ENCODE measurements at regions not wholly inside any gene's neighbourhood (a gene's known extent, or its start where the extent isn't known, plus 50 kb on each side); places are given as distances from the start of the nearest gene placed in this dataset.
"Not testable (repeated sequence)": the region's sequence is repeated elsewhere in the genome, so short reads cannot be mapped to it uniquely, and the experiment has no call there.

GRCh38 chr15:81922143-81922542 lies 123.7 kb downstream of the MEX3B start:
- no peaks in the 10 kb centered on the region for H3K36me3 ChIP-seq (ENCODE audit: control insufficient read depth, insufficient read depth, low read length)
- no peak overlapping the region for H3K4me3 ChIP-seq (ENCODE audit: low read depth in 2 of 2, low read length in 2 of 2)
- no TSS peak for BruUV-seq (replicated peaks)
- CTCF ChIA-PET: no interaction called here
- DNase-seq (ENCODE audit: low read depth, low spot score): no peak
- peaks cover 10% of the 10 kb centered on the region; the same call in 1 of the 2 replicates for H3K9me3 ChIP-seq (ENCODE audit: control insufficient read depth, insufficient read depth, low read depth, low read length)
- H3K27ac ChIP-seq (ENCODE audit: low read length): no peak overlapping the region
- H3K27me3 ChIP-seq (ENCODE audit: control insufficient read depth, insufficient read depth, low read length): no peaks in the 10 kb centered on the region
- intact Hi-C loops (cut with micrococcal nuclease; ENCODE audit: unreplicated experiment): no loop called here
- in situ Hi-C loops (cut with HindIII; ENCODE audit: low pct_unique_long_range_greater_than_20kb, low sequenced_read_pairs): no loop called here
- no peak for ATAC-seq
- H3K4me1 ChIP-seq (ENCODE audit: control insufficient read depth, insufficient read depth, low read length): no peaks in the 10 kb centered on the region
- TF ChIP-seq POLR2AphosphoS5 (IDR thresholded peaks at IDR 0.05; ENCODE audit: low read depth, low read length): no peak
- TF ChIP-seq REST (IDR thresholded peaks at IDR 0.05; ENCODE audit: insufficient read depth in 1 of 2, low read depth in 2 of 2, low read length in 1 of 2): no peak
- no peak for TF ChIP-seq SIN3A (IDR thresholded peaks at IDR 0.05; ENCODE audit: borderline replicate concordance, insufficient read depth, low read depth, low read length)
- TF ChIP-seq CTCF (IDR thresholded peaks at IDR 0.05): no peak
- POLR2A ChIA-PET: no interaction called here

GRCh38 chr15:81921163-81921562 lies 124.7 kb downstream of the MEX3B start:
- TF ChIP-seq SIN3A (IDR thresholded peaks at IDR 0.05; ENCODE audit: borderline replicate concordance, insufficient read depth, low read depth, low read length) (no peak), REST (IDR thresholded peaks at IDR 0.05; ENCODE audit: insufficient read depth in 1 of 2, low read depth in 2 of 2, low read length in 1 of 2) (no peak), CTCF (IDR thresholded peaks at IDR 0.05) (no peak), POLR2AphosphoS5 (IDR thresholded peaks at IDR 0.05; ENCODE audit: low read depth, low read length) (no peak), TCF7L2 (IDR thresholded peaks at IDR 0.05; ENCODE audit: low read depth, low read length) (no peak)
- H3K4me3 ChIP-seq (ENCODE audit: low read depth in 2 of 2, low read length in 2 of 2): no peak overlapping the region
- in situ Hi-C loops (cut with HindIII; ENCODE audit: low pct_unique_long_range_greater_than_20kb, low sequenced_read_pairs) (no loop called here), intact Hi-C loops (cut with micrococcal nuclease; ENCODE audit: unreplicated experiment) (no loop called here)
- ATAC-seq: no peak
- no peak overlapping the region for H3K27ac ChIP-seq (ENCODE audit: low read length)
- no peaks in the 10 kb centered on the region for H3K4me1 ChIP-seq (ENCODE audit: control insufficient read depth, insufficient read depth, low read length)
- ChIA-PET POLR2A (no interaction called here), CTCF (no interaction called here)
- DNase-seq (ENCODE audit: low read depth, low spot score): no peak
- no peaks in the 10 kb centered on the region for H3K36me3 ChIP-seq (ENCODE audit: control insufficient read depth, insufficient read depth, low read length)
- H3K27me3 ChIP-seq (ENCODE audit: control insufficient read depth, insufficient read depth, low read length): no peaks in the 10 kb centered on the region
- no TSS peak for BruUV-seq (replicated peaks)
- peaks cover 10% of the 10 kb centered on the region; the same call in 1 of the 2 replicates for H3K9me3 ChIP-seq (ENCODE audit: control insufficient read depth, insufficient read depth, low read depth, low read length)

GRCh38 chr15:81918767-81919166 lies 127.1 kb downstream of the MEX3B start:
- H3K27ac ChIP-seq (ENCODE audit: low read length); H3K4me1 ChIP-seq (ENCODE audit: control insufficient read depth, insufficient read depth, low read length); DNase-seq (ENCODE audit: low read depth, low spot score); in situ Hi-C loops (cut with HindIII; ENCODE audit: low pct_unique_long_range_greater_than_20kb, low sequenced_read_pairs); H3K36me3 ChIP-seq (ENCODE audit: control insufficient read depth, insufficient read depth, low read length); POLR2A ChIA-PET; H3K4me3 ChIP-seq (ENCODE audit: low read depth in 2 of 2, low read length in 2 of 2); CTCF ChIA-PET; intact Hi-C loops (cut with micrococcal nuclease; ENCODE audit: unreplicated experiment); BruUV-seq (replicated peaks); H3K27me3 ChIP-seq (ENCODE audit: control insufficient read depth, insufficient read depth, low read length); ATAC-seq: not testable (repeated sequence)
- H3K9me3 ChIP-seq (ENCODE audit: control insufficient read depth, insufficient read depth, low read depth, low read length): peaks cover 10% of the 10 kb centered on the region; the same call in 1 of the 2 replicates
